WTC11 (cell line): ENCODE measurements at regions not wholly inside any gene's neighbourhood (a gene's known extent, or its start where the extent isn't known, plus 50 kb on each side); places are given as distances from the start of the nearest gene placed in this dataset.

Experiments
- ATAC-seq: fragments of 200-7000 bp; cut with Tn5 transposase; 2 replicates; pipeline ENCODE4 v1.10.0; 2021; ENCODE audit warnings: mild to moderate bottlenecking, moderate library complexity
- CTCF ChIA-PET: fragments of 300-600 bp; sonication (Branson Sonifier 250); formaldehyde crosslinking; loops from one replicate; lab custom pipeline; 2021; ENCODE audit warnings: antibody characterized with exemption; lab: Charles Lee
- POLR2A ChIA-PET: fragments of 350-600 bp; sonication (Branson Sonifier 250); formaldehyde crosslinking; loops from one replicate; lab custom pipeline; 2021; ENCODE audit warnings: antibody characterized with exemption; lab: Charles Lee
- DNase-seq: peaks from one replicate; pipeline ENCODE4 v3.0.0; 2021; ENCODE audit warnings: low spot score
- H3K27ac Mint-ChIP-seq: 2 replicates; pipeline ENCODE4 v1.8.0; 2021; ENCODE audit warnings: mixed read lengths
- H3K27me3 Mint-ChIP-seq: 2 replicates; pipeline ENCODE4 v1.8.0; 2021; ENCODE audit warnings: low read depth, mild to moderate bottlenecking, moderate library complexity, mixed read lengths
- H3K36me3 Mint-ChIP-seq: 2 replicates; pipeline ENCODE4 v1.8.0; 2021; ENCODE audit warnings: mixed read lengths
- H3K4me1 Mint-ChIP-seq: 2 replicates; pipeline ENCODE4 v1.8.0; 2022; ENCODE audit warnings: mixed read lengths
- H3K4me3 Mint-ChIP-seq: 2 replicates; pipeline ENCODE4 v1.8.0; 2021; ENCODE audit warnings: mild to moderate bottlenecking, moderate library complexity, mixed read lengths
- H3K9me3 Mint-ChIP-seq: 2 replicates; pipeline ENCODE4 v1.8.0; 2021; ENCODE audit warnings: mixed read lengths
- AR ChIP-seq: fragments of 250-450 bp; sonication (Bioruptor Pico); IDR thresholded peaks from 2 replicates; pipeline ENCODE4 v1.9.0; 2021; ENCODE audit warnings: mild to moderate bottlenecking
- ATF1 ChIP-seq: sonication (generic); formaldehyde crosslinking; IDR thresholded peaks from 2 replicates; pipeline ENCODE4 v1.8.1; 2023; ENCODE audit warnings: mild to moderate bottlenecking, moderate library complexity, missing genetic modification reagents
- CREB1 ChIP-seq: sonication (generic); formaldehyde crosslinking; IDR thresholded peaks from 2 replicates; pipeline ENCODE4 v1.8.0; 2023; ENCODE audit warnings: mild to moderate bottlenecking, missing genetic modification reagents
- E2F4 ChIP-seq: sonication (generic); formaldehyde crosslinking; IDR thresholded peaks from 2 replicates; pipeline ENCODE4 v1.8.1; 2022; ENCODE audit warnings: low read depth, mild to moderate bottlenecking, moderate library complexity, missing genetic modification reagents, borderline replicate concordance
- MYBL2 ChIP-seq: sonication (generic); formaldehyde crosslinking; IDR thresholded peaks from 2 replicates; pipeline ENCODE4 v1.8.1; 2023; ENCODE audit warnings: mild to moderate bottlenecking, moderate library complexity, missing genetic modification reagents
- NFE2L1 ChIP-seq: sonication (generic); formaldehyde crosslinking; IDR thresholded peaks from 2 replicates; pipeline ENCODE4 v1.8.1; 2023; ENCODE audit warnings: missing genetic modification reagents
- NR1H2 ChIP-seq: sonication (generic); formaldehyde crosslinking; IDR thresholded peaks from 2 replicates; pipeline ENCODE4 v1.9.0; 2021; ENCODE audit warnings: mild to moderate bottlenecking, moderate library complexity, missing genetic modification reagents
- NR3C1 ChIP-seq: sonication (generic); formaldehyde crosslinking; conservative IDR thresholded peaks from 2 replicates; pipeline ENCODE4 v1.8.1; 2023; ENCODE audit warnings: low read depth, mild to moderate bottlenecking, missing genetic modification reagents
- OVOL2 ChIP-seq: fragments of 250-450 bp; sonication (Bioruptor Pico); IDR thresholded peaks from 2 replicates; pipeline ENCODE4 v1.9.0; 2021; ENCODE audit warnings: mild to moderate bottlenecking, borderline replicate concordance
- SMAD4 ChIP-seq: sonication (generic); formaldehyde crosslinking; IDR thresholded peaks from 2 replicates; pipeline ENCODE4 v1.8.0; 2022; ENCODE audit warnings: mild to moderate bottlenecking, missing genetic modification reagents
- SOX15 ChIP-seq: fragments of 250-450 bp; sonication (Bioruptor Pico); IDR thresholded peaks from 2 replicates; pipeline ENCODE4 v1.9.0; 2021; ENCODE audit warnings: mild to moderate bottlenecking
- ZNF219 ChIP-seq: sonication (generic); formaldehyde crosslinking; IDR thresholded peaks from 2 replicates; pipeline ENCODE4 v1.8.0; 2023; ENCODE audit warnings: missing genetic modification reagents, mild to moderate bottlenecking, borderline replicate concordance
- ZNF232 ChIP-seq: sonication (generic); formaldehyde crosslinking; IDR thresholded peaks from 2 replicates; pipeline ENCODE4 v1.8.0; 2022; ENCODE audit warnings: mild to moderate bottlenecking, missing genetic modification reagents
- ZNF281 ChIP-seq: sonication (generic); formaldehyde crosslinking; IDR thresholded peaks from 2 replicates; pipeline ENCODE4 v1.8.0; 2023; ENCODE audit warnings: mild to moderate bottlenecking, missing genetic modification reagents
- TF ChIP-seq, protein P1 (sequence below): sonication (generic); formaldehyde crosslinking; conservative IDR thresholded peaks from 2 replicates; pipeline ENCODE4 v1.8.1; 2023; ENCODE audit warnings: mild to moderate bottlenecking, low read depth, missing genetic modification reagents, moderate library complexity
- TF ChIP-seq, protein P2 (sequence below): sonication (generic); formaldehyde crosslinking; IDR thresholded peaks from 2 replicates; pipeline ENCODE4 v1.8.0; 2023; ENCODE audit warnings: missing genetic modification reagents
- TF ChIP-seq, protein P3 (sequence below): sonication (generic); formaldehyde crosslinking; IDR thresholded peaks from 2 replicates; pipeline ENCODE4 v1.8.0; 2022; ENCODE audit warnings: mild to moderate bottlenecking, missing genetic modification reagents

DNA sequence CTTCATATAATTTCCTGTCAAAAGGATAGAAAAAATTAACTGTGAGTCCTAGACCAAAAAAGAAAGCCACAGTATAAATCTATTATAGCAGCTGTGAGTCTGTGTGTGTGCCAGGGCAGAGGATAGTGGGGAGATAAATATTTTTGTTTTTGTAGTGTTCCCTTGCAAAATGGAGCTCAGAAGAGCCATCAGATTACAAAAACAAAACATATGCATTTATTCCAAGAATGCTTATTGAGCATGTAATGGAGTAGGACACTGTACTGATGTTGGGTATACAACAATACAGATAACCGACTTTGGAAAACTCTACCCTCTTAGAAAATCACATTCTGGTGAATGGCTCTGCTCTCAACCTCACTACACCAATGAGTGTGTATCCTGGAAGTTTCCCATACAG lies 111.0 kb downstream of the DMAC1 start:
- no peak overlapping the region for H3K27ac Mint-ChIP-seq
- ChIA-PET POLR2A (no interaction called here), CTCF (no interaction called here)
- H3K4me1 Mint-ChIP-seq, result no peaks in the 10 kb centered on the region
- H3K36me3 Mint-ChIP-seq, result peaks cover 5% of the 10 kb centered on the region; the same call in 1 of the 2 replicates
- peaks cover 16% of the 10 kb centered on the region for H3K9me3 Mint-ChIP-seq
- ATAC-seq (no peak), DNase-seq (no peak)
- H3K27me3 Mint-ChIP-seq, result no peaks in the 10 kb centered on the region
- H3K4me3 Mint-ChIP-seq, result no peak overlapping the region
- TF ChIP-seq OVOL2 (CRISPR knock-in tag) (no peak), MYBL2 (CRISPR knock-in tag) (no peak), AR (CRISPR knock-in tag) (no peak), ATF1 (CRISPR knock-in tag) (no peak)

DNA sequence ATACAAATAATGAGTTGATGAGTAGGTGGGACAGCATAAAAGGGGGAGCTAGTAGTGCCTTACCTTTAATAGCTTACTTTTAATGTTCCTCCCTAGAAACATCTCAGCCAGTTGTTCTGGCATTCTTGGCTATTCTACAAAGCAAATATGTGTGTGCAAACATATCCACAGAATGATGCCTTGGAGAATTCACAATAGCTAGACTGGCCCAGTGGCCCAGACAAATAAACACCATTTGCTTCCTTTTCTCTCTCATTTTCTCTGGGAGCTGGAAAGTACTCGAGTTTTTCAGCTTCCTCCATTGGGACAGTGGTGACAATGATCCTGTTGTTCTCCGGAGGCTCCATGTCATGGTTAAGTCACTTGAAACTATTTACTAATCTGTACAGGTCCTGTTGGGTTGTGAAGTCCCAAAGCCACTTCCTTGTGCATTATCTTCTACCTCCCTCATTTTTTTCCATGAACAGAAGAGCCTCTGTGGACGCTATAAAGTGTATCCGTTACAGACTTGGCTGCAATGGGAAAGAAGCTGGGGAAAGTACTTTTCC lies 122.9 kb downstream of the DMAC1 start:
- Mint-ChIP-seq H3K27ac (no peak overlapping the region), H3K27me3 (no peaks in the 10 kb centered on the region; the same call in 1 of the 2 replicates), H3K4me1 (no peaks in the 10 kb centered on the region), H3K9me3 (no peaks in the 10 kb centered on the region), H3K36me3 (no peaks in the 10 kb centered on the region), H3K4me3 (no peak overlapping the region)
- ChIA-PET CTCF (no interaction called here), POLR2A (no interaction called here)
- ATAC-seq (no peak), DNase-seq (no peak)
- TF ChIP-seq SOX15 (CRISPR knock-in tag) (no peak), NR1H2 (CRISPR knock-in tag) (no peak), E2F4 (no peak), ZNF232 (CRISPR knock-in tag) (no peak), CREB1 (CRISPR knock-in tag) (no peak), AR (CRISPR knock-in tag) (no peak), SMAD4 (CRISPR knock-in tag) (no peak), ZNF219 (CRISPR knock-in tag) (no peak), NFE2L1 (CRISPR knock-in tag) (no peak), ZNF281 (CRISPR knock-in tag) (no peak), NR3C1 (CRISPR knock-in tag) (no peak)
- TF ChIP-seq, protein P1, sequence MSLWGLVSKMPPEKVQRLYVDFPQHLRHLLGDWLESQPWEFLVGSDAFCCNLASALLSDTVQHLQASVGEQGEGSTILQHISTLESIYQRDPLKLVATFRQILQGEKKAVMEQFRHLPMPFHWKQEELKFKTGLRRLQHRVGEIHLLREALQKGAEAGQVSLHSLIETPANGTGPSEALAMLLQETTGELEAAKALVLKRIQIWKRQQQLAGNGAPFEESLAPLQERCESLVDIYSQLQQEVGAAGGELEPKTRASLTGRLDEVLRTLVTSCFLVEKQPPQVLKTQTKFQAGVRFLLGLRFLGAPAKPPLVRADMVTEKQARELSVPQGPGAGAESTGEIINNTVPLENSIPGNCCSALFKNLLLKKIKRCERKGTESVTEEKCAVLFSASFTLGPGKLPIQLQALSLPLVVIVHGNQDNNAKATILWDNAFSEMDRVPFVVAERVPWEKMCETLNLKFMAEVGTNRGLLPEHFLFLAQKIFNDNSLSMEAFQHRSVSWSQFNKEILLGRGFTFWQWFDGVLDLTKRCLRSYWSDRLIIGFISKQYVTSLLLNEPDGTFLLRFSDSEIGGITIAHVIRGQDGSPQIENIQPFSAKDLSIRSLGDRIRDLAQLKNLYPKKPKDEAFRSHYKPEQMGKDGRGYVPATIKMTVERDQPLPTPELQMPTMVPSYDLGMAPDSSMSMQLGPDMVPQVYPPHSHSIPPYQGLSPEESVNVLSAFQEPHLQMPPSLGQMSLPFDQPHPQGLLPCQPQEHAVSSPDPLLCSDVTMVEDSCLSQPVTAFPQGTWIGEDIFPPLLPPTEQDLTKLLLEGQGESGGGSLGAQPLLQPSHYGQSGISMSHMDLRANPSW (CRISPR knock-in tag), result no peak
- TF ChIP-seq, protein P2, sequence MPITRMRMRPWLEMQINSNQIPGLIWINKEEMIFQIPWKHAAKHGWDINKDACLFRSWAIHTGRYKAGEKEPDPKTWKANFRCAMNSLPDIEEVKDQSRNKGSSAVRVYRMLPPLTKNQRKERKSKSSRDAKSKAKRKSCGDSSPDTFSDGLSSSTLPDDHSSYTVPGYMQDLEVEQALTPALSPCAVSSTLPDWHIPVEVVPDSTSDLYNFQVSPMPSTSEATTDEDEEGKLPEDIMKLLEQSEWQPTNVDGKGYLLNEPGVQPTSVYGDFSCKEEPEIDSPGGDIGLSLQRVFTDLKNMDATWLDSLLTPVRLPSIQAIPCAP (CRISPR knock-in tag), result no peak
- TF ChIP-seq, protein P3, sequence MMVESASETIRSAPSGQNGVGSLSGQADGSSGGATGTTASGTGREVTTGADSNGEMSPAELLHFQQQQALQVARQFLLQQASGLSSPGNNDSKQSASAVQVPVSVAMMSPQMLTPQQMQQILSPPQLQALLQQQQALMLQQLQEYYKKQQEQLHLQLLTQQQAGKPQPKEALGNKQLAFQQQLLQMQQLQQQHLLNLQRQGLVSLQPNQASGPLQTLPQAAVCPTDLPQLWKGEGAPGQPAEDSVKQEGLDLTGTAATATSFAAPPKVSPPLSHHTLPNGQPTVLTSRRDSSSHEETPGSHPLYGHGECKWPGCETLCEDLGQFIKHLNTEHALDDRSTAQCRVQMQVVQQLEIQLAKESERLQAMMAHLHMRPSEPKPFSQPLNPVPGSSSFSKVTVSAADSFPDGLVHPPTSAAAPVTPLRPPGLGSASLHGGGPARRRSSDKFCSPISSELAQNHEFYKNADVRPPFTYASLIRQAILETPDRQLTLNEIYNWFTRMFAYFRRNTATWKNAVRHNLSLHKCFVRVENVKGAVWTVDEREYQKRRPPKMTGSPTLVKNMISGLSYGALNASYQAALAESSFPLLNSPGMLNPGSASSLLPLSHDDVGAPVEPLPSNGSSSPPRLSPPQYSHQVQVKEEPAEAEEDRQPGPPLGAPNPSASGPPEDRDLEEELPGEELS (CRISPR knock-in tag), result no peak
